Muscle of back (tissue), 3 donors: ENCODE measurements at regions not wholly inside any gene's neighbourhood (a gene's known extent, or its start where the extent isn't known, plus 50 kb on each side); places are given as distances from the start of the nearest gene placed in this dataset.
A peak's percentile ranks its signal among the peaks of the same experiment; 100 is the strongest.

Source experiments
- DNase-seq, 3 donors: peaks; one replicate each; pipeline versions ENCODE4 v3.0.0 to v3.0.0-alpha.2; 2013

- no peak for DNase-seq
Observed at GRCh38 chr15:38857814-38858213, 293.2 kb upstream of the RASGRP1 start.

GRCh38 chr15:38859574-38859973 is 295.0 kb upstream of the RASGRP1 start:
- no peak for DNase-seq

GRCh38 chr15:38860253-38860652 is 295.6 kb upstream of the RASGRP1 start:
- no peak for DNase-seq

- DNase-seq, result no peak
Observed at GRCh38 chr15:38860674-38861073, 296.1 kb upstream of the RASGRP1 start.

GRCh38 chr15:38861108-38861507 is 296.5 kb upstream of the RASGRP1 start:
- DNase-seq, result no peak

- DNase-seq, result no peak
Observed at GRCh38 chr15:38862099-38862498, 297.5 kb upstream of the RASGRP1 start.

- DNase-seq, result no peak
Observed at GRCh38 chr15:38863381-38863780, 298.8 kb upstream of the RASGRP1 start.

- DNase-seq, result no peak
Observed at GRCh38 chr15:38864122-38864521, 299.5 kb upstream of the RASGRP1 start.

GRCh38 chr15:38864827-38865581 is 300.4 kb upstream of the RASGRP1 start:
- peak; percentile 42 to 95 (median 70) for DNase-seq

- DNase-seq, result no peak
Observed at GRCh38 chr15:38867556-38867955, 302.9 kb upstream of the RASGRP1 start.

GRCh38 chr15:38868326-38869114 is 303.9 kb upstream of the RASGRP1 start:
- DNase-seq, result peak in 1 of 3 donors; percentile 64

GRCh38 chr15:38871638-38872037 is 307.0 kb upstream of the RASGRP1 start:
- no peak for DNase-seq

- DNase-seq, result no peak
Observed at GRCh38 chr15:38872732-38873131, 308.1 kb upstream of the RASGRP1 start.

- DNase-seq, result no peak
Observed at GRCh38 chr15:38873158-38873557, 308.5 kb upstream of the RASGRP1 start.

- DNase-seq, result no peak
Observed at GRCh38 chr15:38874464-38874863, 309.9 kb upstream of the RASGRP1 start.

- DNase-seq, result no peak
Observed at GRCh38 chr15:38876211-38876610, 311.6 kb upstream of the RASGRP1 start.

- DNase-seq, result no peak
Observed at GRCh38 chr15:38876621-38877020, 312.0 kb upstream of the RASGRP1 start.

GRCh38 chr15:38877471-38877870 is 312.9 kb upstream of the RASGRP1 start:
- no peak for DNase-seq

- no peak for DNase-seq
Observed at GRCh38 chr15:38878026-38878425, 313.4 kb upstream of the RASGRP1 start.

- no peak for DNase-seq
Observed at GRCh38 chr15:38878926-38879325, 314.3 kb upstream of the RASGRP1 start.

GRCh38 chr15:38879909-38880471 is 315.4 kb upstream of the RASGRP1 start:
- DNase-seq, result no peak

- no peak for DNase-seq
Observed at GRCh38 chr15:38882221-38882620, 317.6 kb upstream of the RASGRP1 start.

GRCh38 chr15:38883987-38884386 is 319.4 kb upstream of the RASGRP1 start:
- DNase-seq, result peak in 1 of 3 donors; percentile 59
